IMR-90 (cell line): ENCODE measurements at regions not wholly inside any gene's neighbourhood (a gene's known extent, or its start where the extent isn't known, plus 50 kb on each side); places are given as distances from the start of the nearest gene placed in this dataset.

Experiments
- BHLHE40 ChIP-seq: fragments of 150-350 bp; IDR thresholded peaks from 2 replicates; pipeline ENCODE4 v1.6.1; 2016; ENCODE audit warnings: mild to moderate bottlenecking, low read depth, low read length
- CEBPB ChIP-seq: IDR thresholded peaks from 2 replicates; pipeline ENCODE4 v1.6.1; 2012; ENCODE audit warnings: low read depth, low read length, improper control_type of control experiment
- CTCF ChIP-seq: conservative IDR thresholded peaks from 2 replicates; pipeline ENCODE4 v1.5.1; 2012; ENCODE audit warnings: mild to moderate bottlenecking, low read depth, low read length, improper control_type of control experiment
- ELK1 ChIP-seq: fragments of 150-350 bp; IDR thresholded peaks from 2 replicates; pipeline ENCODE4 v1.6.1; 2016; ENCODE audit warnings: low read depth, mild to moderate bottlenecking, low read length, moderate library complexity, borderline replicate concordance
- MXI1 ChIP-seq: IDR thresholded peaks from 2 replicates; pipeline ENCODE4 v1.6.1; 2012; ENCODE audit warnings: low read depth, mild to moderate bottlenecking, low read length, moderate library complexity, borderline replicate concordance
- NFE2L2 ChIP-seq: fragments of 150-350 bp; IDR thresholded peaks from 2 replicates; pipeline ENCODE4 v1.6.1; 2016; ENCODE audit warnings: low read depth, mild to moderate bottlenecking, low read length
- POLR2A ChIP-seq: IDR thresholded peaks from 2 replicates; pipeline ENCODE4 v1.6.1; 2012; ENCODE audit warnings: mild to moderate bottlenecking, low read depth, low read length
- RAD21 ChIP-seq: IDR thresholded peaks from 2 replicates; pipeline ENCODE4 v1.6.1; 2012; ENCODE audit warnings: low read length, improper control_type of control experiment
- RCOR1 ChIP-seq: IDR thresholded peaks from 2 replicates; pipeline ENCODE4 v1.6.1; 2012; ENCODE audit warnings: mild to moderate bottlenecking, low read length, improper control_type of control experiment; ENCODE audit not compliant: insufficient replicate concordance
- RFX5 ChIP-seq: IDR thresholded peaks from 2 replicates; pipeline ENCODE4 v1.8.0; 2012; ENCODE audit warnings: low read depth, mild to moderate bottlenecking, low read length, moderate library complexity
- TF ChIP-seq, protein P1 (sequence below): fragments of 150-350 bp; IDR thresholded peaks from 2 replicates; pipeline ENCODE4 v1.6.1; 2017; ENCODE audit warnings: mild to moderate bottlenecking, antibody characterized with exemption, low read length, low read depth

DNA sequence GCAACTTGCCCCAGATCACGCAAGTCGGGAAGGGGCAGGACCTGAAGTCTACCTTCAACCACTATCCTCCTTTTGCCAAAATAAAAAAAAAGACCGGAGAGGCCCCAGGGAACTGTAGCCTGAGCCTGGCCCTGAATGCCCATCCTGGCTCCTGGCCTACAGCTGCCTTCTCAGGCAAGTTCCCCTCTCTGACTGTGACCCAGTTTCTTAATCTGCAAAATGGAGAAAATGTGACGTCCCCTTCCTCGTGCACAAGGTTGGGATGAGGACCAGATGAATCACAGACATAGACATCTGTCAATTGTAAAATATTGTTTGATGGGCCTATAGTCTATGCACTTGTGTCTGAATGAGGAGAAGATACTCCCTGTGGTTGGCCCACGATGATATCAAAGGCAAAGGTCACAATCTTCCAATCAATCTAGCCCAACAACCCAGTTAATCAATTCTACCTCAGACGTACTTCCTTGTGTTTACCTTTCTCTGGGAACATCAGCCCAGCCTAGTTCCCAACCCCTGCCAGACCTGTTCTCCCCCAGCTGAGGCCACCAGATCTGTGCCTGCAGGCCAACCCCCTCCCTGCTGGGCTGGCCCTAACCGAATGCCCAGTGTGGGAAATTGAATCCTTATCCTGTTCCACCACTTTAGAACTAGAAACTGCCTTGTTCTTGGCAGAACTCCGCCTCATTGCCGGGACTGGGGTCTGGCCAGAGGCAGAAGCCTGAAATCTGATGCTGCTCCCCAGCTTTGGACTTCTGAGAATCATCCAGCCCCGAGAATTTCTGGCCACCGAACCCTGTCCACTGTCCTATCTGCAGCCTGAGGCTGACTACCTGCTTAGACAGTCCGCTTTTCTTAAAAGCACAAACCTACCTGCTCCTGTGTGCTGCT lies 101.8 kb upstream of the LIPC start:
- TF ChIP-seq CTCF = no peak
- TF ChIP-seq BHLHE40 = no peak
- TF ChIP-seq MXI1 = no peak
- TF ChIP-seq RCOR1 = no peak
- TF ChIP-seq RFX5 = no peak
- TF ChIP-seq POLR2A = no peak
- TF ChIP-seq NFE2L2 = no peak
- TF ChIP-seq RAD21 = no peak
- TF ChIP-seq CEBPB = no peak
- no peak for TF ChIP-seq ELK1
- TF ChIP-seq, protein P1, sequence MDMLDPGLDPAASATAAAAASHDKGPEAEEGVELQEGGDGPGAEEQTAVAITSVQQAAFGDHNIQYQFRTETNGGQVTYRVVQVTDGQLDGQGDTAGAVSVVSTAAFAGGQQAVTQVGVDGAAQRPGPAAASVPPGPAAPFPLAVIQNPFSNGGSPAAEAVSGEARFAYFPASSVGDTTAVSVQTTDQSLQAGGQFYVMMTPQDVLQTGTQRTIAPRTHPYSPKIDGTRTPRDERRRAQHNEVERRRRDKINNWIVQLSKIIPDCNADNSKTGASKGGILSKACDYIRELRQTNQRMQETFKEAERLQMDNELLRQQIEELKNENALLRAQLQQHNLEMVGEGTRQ = no peak
